Erythroblast (primary cell): ENCODE measurements at regions not wholly inside any gene's neighbourhood (a gene's known extent, or its start where the extent isn't known, plus 50 kb on each side); places are given as distances from the start of the nearest gene placed in this dataset.

ENCODE experiments used
- GATA1 ChIP-seq: IDR thresholded peaks from 2 replicates; pipeline ENCODE4 v1.6.1; 2011; ENCODE audit warnings: low read depth, mild to moderate bottlenecking, control low read depth, low read length, moderate library complexity
- POLR2A ChIP-seq: IDR thresholded peaks from 2 replicates; pipeline ENCODE4 v1.6.1; 2011; ENCODE audit warnings: mild to moderate bottlenecking, low read length

DNA sequence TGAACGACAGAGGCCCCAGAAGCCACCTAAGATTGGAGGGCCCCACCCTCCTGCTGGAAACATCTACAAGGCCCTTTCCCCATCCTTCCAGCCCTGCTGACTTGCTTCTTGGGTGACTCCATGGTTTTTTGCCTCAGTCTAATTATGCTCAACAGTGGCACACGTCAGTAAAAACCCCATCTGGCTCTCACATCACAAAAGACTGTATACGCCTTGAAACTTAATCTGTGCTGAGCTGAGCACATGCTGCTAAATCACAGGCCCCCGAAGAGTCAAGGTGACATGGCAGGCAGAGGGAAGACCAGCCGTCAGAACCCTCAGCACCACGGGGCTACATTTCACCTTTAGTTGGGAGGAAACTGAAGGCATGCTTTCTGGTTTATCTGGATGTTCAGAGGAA lies 323.1 kb downstream of the CDH26 start:
- TF ChIP-seq POLR2A (no peak), GATA1 (no peak)
